ENCODE measurements at regions not wholly inside any gene's neighbourhood (a gene's known extent, or its start where the extent isn't known, plus 50 kb on each side); places are given as distances from the start of the nearest gene placed in this dataset.
"Not testable (repeated sequence)": the region's sequence is repeated elsewhere in the genome, so short reads cannot be mapped to it uniquely, and the experiment has no call there.

DNA sequence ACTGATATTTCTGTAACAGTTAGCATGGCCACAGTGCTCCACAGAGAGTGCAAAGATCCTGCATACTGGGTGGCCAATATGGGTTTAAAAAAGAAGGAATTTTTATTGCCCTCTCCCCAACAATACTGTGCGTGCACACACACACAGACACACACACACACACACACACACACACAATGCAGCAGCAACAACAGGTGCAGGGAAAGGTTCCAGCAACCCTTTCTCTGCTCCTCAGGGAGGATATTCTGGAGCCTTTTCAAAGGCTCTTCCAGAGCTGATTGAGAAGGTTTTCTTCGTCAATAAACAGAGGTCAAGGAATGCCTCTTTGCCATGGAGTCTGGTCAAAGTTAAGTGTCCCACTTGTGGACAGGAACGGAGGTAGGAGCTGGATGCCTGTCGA lies 84.8 kb upstream of the ZFP42 start:
- no peak for ATAC-seq (ENCODE audit: insufficient number of reproducible peaks, low FRiP score, low read depth)
- no peaks in the 10 kb centered on the region for H3K36me3 ChIP-seq

DNA sequence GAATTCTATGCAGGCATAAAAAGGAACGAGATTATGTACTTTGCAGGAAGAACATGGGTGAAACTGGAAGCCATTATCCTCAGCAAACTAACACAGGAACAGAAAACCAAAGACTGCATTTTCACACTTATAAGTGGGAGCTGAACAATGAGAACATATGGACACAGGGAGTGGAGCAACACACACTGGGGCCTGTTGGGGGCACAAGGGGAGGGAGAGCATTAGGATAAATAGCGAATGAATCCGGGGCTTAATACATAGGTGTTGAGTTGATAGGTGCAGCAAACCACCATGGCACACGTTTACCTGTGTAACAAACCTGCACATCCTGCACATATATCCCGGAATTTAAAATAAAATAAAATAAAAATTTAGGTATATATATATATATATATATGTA lies 80.2 kb upstream of the ZFP42 start:
- not testable (repeated sequence) for H3K36me3 ChIP-seq; ATAC-seq (ENCODE audit: insufficient number of reproducible peaks, low FRiP score, low read depth)

More for the DNA sequence above, 84.8 kb upstream of the ZFP42 start:
- TF ChIP-seq, protein P1, sequence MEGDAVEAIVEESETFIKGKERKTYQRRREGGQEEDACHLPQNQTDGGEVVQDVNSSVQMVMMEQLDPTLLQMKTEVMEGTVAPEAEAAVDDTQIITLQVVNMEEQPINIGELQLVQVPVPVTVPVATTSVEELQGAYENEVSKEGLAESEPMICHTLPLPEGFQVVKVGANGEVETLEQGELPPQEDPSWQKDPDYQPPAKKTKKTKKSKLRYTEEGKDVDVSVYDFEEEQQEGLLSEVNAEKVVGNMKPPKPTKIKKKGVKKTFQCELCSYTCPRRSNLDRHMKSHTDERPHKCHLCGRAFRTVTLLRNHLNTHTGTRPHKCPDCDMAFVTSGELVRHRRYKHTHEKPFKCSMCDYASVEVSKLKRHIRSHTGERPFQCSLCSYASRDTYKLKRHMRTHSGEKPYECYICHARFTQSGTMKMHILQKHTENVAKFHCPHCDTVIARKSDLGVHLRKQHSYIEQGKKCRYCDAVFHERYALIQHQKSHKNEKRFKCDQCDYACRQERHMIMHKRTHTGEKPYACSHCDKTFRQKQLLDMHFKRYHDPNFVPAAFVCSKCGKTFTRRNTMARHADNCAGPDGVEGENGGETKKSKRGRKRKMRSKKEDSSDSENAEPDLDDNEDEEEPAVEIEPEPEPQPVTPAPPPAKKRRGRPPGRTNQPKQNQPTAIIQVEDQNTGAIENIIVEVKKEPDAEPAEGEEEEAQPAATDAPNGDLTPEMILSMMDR (IDR thresholded peaks at IDR 0.05) = no peak
- H3K9me3 ChIP-seq = no peaks in the 10 kb centered on the region
- no peaks in the 10 kb centered on the region for H3K27me3 ChIP-seq (replicated peaks; ENCODE audit: insufficient read depth)
- H3K27ac ChIP-seq = no peak overlapping the region
- peaks cover 0 to 12% of the 10 kb centered on the region in 2 donors for H3K4me1 ChIP-seq (ENCODE audit: control insufficient read depth in 1 of 2, low read depth in 2 of 2)
- H3K4me3 ChIP-seq = no peak overlapping the region
- DNase-seq (ENCODE audit: low spot score) = no peak

DNA sequence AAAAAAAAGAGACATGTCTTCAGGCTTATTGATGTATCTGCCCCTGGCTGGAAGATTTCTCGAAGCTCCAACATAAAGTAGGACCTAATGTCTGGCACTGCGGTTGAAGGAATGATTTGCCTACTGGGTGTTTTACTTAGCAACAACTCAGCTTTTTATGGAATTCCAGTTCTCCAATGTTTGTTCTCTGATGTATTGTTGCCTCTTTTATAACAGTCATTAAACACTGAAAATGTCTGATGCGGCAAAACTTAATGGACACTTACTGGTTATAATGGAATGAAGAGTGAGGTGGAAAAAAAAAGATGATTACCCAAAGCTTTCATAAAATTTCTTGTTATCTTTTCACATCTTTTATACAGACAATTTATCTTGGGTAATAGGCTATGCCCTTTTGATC lies 75.6 kb upstream of the ZFP42 start:
- Histone ChIP-seq H3K27ac (no peak overlapping the region), H3K9me3 (no peaks in the 10 kb centered on the region), H3K27me3 (replicated peaks; ENCODE audit: insufficient read depth) (no peaks in the 10 kb centered on the region), H3K4me1 (ENCODE audit: control insufficient read depth in 1 of 2, low read depth in 2 of 2) (peaks cover 7 to 11% of the 10 kb centered on the region in 2 donors), H3K4me3 (no peak overlapping the region), H3K36me3 (no peaks in the 10 kb centered on the region)
- TF ChIP-seq, protein P1 (IDR thresholded peaks at IDR 0.05) = no peak
- no peak for DNase-seq (ENCODE audit: low spot score)
- ATAC-seq (ENCODE audit: insufficient number of reproducible peaks, low FRiP score, low read depth) = no peak

More for the DNA sequence above, 80.2 kb upstream of the ZFP42 start:
- not testable (repeated sequence) for H3K4me1 ChIP-seq (ENCODE audit: control insufficient read depth in 1 of 2, low read depth in 2 of 2); H3K27me3 ChIP-seq (replicated peaks; ENCODE audit: insufficient read depth); H3K4me3 ChIP-seq; H3K27ac ChIP-seq; H3K9me3 ChIP-seq; DNase-seq (ENCODE audit: low spot score)

DNA sequence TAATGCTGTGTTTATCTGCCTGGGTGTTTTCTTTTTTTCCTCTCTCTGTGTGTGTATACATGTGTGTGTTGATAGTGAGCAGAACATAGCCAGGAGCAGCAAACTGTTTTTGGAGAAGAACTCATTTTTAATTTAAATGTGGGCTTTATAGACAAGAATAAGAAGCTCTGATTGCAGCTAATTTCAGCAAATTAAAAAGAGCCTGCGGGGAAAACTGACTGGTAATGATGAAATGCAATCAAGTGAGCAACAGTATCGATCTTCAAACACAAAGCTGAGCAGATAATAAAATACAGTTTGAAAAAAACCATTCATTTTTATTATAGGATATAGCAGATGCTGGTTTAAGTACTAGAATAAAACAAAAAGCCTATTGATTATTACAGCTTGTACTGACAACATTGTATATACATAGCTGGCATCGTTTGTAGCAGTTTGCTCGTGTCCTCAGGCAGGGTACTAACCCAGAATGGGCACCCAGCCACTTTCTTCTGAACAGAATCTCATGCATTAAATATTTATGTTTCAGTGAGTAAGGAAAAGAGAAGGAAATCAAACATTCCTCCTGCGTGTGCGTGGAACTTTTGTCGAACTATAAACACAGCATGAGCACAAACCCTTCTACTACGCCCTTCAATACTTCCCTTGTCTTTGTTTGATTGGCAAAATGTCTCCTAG lies 73.5 kb upstream of the ZFP42 start:
- ATAC-seq (ENCODE audit: insufficient number of reproducible peaks, low FRiP score, low read depth) (no peak), DNase-seq (ENCODE audit: low spot score) (no peak)
- peaks cover 7 to 11% of the 10 kb centered on the region in 2 donors for H3K4me1 ChIP-seq (ENCODE audit: control insufficient read depth in 1 of 2, low read depth in 2 of 2)
- TF ChIP-seq, protein P1 (IDR thresholded peaks at IDR 0.05) = no peak
- no peaks in the 10 kb centered on the region for H3K27me3 ChIP-seq (replicated peaks; ENCODE audit: insufficient read depth)
- H3K4me3 ChIP-seq = no peak overlapping the region
- no peaks in the 10 kb centered on the region for H3K36me3 ChIP-seq
- no peaks in the 10 kb centered on the region for H3K9me3 ChIP-seq
- H3K27ac ChIP-seq = no peak overlapping the region

DNA sequence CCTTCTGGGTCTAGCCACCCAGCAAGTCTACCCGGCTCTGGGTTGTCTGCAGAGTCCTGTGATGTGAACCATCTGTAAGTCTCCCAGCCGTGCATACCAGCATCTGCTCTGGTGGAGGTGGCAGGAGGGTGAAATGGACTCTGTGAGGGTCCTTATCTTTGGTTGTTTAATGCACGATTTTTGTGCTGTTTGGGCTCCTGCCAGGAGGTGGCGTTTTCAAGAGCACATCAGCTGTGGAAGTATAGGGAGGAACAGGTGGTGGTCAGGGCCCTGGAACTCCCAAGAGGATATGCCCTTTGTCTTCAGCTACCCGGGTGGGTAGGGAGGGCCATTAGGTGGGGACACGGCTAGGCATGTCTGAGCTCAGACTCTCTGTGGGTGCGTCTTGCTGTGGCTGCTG lies 66.5 kb upstream of the ZFP42 start:
- Histone ChIP-seq H3K9me3 (no peaks in the 10 kb centered on the region), H3K27ac (no peak overlapping the region), H3K4me1 (ENCODE audit: control insufficient read depth in 1 of 2, low read depth in 2 of 2) (no peaks in the 10 kb centered on the region), H3K27me3 (replicated peaks; ENCODE audit: insufficient read depth) (no peaks in the 10 kb centered on the region), H3K36me3 (no peaks in the 10 kb centered on the region), H3K4me3 (no peak overlapping the region)
- DNase-seq (ENCODE audit: low spot score) = no peak
- TF ChIP-seq, protein P1 (IDR thresholded peaks at IDR 0.05) = no peak
- ATAC-seq (ENCODE audit: insufficient number of reproducible peaks, low FRiP score, low read depth) = no peak

DNA sequence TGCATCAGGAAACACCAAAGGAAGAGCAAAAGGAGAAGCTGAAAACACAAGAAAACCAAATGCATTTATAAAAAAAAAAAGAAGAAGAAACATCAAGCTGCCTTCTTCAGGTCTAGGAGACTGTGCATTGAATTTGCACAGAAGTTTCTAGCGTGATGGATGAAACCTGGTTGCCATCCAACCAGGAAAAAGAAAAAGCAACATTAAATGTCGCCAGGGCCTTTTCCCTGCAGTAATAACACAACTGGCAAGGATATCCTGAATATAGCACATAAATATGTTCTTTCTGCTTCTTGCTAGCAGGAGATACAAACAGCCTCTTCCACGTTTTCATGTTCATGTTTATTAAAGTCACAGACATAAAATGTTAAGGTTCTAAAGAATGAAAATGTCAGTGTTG lies 60.8 kb upstream of the ZFP42 start:
- TF ChIP-seq, protein P1 (IDR thresholded peaks at IDR 0.05) = no peak
- no peaks in the 10 kb centered on the region for H3K27me3 ChIP-seq (replicated peaks; ENCODE audit: insufficient read depth)
- H3K4me3 ChIP-seq = no peak overlapping the region
- H3K27ac ChIP-seq = no peak overlapping the region
- no peaks in the 10 kb centered on the region for H3K9me3 ChIP-seq
- DNase-seq (ENCODE audit: low spot score) (no peak), ATAC-seq (ENCODE audit: insufficient number of reproducible peaks, low FRiP score, low read depth) (no peak)
- H3K4me1 ChIP-seq (ENCODE audit: control insufficient read depth in 1 of 2, low read depth in 2 of 2) = no peaks in the 10 kb centered on the region
- H3K36me3 ChIP-seq = no peaks in the 10 kb centered on the region

Data from thoracic aorta (tissue), 2 donors.